Superior temporal gyrus (tissue), 1 donor: ENCODE measurements at regions not wholly inside any gene's neighbourhood (a gene's known extent, or its start where the extent isn't known, plus 50 kb on each side); places are given as distances from the start of the nearest gene placed in this dataset.

Experiments used
- DNase-seq: peaks from one replicate; pipeline ENCODE4 v3.0.0-alpha.2; 2016; ENCODE audit errors: extremely low spot score

DNA sequence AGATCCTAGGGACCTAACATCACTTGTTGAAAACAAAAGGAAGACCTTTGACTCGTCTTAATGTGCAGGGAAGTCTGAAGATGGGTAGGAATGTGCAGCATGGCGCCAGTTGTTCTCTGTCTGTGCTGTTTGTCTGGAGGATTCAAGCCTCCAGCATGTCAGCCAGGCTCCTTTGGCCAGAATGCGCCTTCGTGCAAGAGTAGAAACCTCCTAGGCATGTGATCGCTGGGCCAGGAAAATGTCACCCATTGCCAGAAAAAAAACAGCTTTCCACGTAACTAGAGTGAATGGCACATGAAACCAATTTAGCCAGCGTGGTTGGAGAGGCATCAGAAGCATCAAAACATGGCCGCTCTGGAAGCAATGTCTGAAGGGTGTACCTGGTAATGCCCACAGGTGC, 132.7 kb downstream of the EDN1 start:
- no peak for DNase-seq

DNA sequence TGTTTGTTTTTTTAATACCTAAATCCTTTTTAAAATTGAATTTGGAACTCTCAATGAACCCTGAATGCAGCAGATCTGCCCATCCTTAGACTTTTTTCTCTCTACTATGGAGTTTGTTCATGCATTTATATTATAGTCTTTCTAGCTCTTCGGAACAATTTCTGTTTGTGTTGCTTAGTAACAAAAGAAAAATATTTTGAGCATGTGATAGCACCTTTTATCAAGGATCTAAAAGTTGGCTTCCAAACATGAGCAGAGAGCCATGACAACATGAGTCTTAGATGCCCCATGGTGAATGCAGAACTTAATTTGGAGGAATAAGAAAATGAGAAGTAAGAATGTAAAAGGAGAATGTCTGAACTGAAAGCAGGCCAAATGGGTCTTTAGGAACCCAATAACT, 133.7 kb downstream of the EDN1 start:
- DNase-seq: no peak

DNA sequence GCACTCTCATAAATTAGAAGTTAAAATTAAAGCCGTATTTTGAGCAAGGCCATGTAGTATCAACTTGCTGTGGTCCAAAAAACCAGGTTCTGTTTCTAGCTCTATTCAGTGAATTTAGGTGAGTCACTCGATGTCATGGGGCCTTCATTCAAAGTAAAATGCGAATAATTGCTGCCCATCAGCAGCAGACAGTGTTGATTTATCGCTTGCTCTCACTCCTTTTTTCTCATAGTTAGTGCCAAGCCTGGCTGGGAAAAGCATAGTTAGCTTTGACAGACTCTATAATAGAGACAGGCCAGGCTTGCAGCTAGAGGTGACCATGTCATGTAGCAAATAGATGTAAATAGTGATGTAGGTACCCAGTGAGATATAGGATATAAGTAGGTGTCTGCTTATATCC, 136.0 kb downstream of the EDN1 start:
- DNase-seq: no peak

DNA sequence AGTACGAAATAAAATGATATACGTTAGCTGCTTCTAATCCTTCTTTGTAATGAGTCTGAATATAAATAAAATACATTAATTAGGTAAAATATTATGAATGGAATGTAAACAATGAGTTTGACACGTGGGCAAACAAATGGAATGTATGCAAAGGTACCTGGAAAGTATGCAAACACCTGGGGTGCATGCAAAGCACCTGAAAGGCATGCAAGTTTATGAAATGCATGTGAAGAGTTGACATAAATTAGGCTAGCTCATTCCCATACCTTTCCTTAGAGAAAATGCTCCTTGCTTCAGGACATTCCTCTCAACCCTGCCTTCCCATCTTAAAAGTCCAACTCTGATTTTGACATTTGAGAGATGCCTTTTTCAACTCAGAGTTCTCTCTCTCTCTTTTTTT, 140.9 kb downstream of the EDN1 start:
- no peak for DNase-seq

DNA sequence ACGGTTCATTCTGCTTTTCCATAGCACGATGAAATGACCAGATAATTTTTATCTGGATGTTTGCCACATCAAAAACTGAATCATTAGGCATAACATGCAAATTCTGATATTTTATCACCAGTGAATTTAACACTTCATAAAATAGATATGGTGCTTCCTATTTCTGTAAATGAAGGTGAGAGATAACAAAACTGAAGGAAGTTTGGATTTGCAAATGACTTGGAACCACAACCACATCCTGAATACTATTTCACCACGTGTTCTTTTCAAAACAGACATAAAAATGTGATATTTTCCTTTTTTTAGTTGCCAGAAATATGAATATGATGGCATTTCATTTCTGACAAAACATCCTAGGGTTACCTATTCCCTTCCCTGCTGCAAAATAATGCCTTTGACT, 146.1 kb downstream of the EDN1 start:
- no peak for DNase-seq

DNA sequence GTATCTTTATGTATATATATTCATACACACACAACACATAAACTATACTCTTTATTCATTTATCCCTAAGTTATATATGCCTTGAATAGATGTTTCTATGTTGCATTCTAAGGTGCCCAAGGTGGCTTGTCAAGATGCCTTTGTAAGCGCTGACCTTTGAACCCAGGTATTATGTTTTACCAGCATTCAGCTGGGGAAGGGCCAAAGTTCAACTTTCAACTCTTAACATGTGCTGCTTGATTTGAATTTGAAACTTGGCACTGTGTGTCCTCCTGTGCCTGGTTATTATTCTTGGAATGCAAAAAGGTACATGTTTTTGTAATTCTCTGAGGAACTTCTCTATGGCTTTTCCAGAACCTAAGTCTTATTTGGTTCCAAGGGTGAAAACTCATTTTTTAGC, 146.5 kb downstream of the EDN1 start:
- DNase-seq: no peak

DNA sequence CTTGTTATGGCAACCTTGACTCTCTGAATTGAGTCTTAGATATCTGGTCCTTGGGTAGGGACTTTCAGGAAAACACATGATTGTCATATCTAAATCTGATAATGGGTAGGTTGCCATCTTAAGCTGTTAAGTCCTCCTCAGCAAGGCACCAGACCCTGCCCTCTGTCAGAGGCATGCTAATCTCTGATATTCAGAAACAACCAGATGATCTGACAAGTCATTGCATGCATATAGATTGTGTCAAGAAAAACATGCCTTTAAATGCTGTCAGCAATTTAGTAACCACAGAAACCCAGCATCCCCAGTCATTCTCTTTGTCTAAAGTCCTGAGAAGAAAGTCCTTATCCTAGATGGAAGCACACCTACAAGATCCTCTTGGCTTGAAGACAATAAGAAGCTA, 149.1 kb downstream of the EDN1 start:
- no peak for DNase-seq

DNA sequence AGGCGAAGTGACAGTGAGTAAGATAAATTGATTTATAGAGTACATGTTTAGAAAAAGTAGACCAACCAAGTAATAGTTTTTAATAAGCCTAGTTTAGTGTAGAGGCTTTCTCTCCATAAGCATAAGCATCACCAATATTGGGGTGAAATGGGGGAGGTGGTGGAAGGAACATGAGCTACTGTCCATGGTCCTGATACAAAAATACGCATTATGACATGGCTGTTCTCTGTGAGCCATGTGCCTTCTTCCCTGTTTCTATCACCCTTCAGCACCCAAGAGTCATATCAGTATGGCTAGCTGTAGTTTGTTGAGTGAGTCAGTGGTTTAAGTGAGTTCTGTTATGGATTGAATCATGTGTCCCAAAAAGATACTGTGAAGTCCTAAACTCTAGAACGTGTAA, 150.8 kb downstream of the EDN1 start:
- no peak for DNase-seq

DNA sequence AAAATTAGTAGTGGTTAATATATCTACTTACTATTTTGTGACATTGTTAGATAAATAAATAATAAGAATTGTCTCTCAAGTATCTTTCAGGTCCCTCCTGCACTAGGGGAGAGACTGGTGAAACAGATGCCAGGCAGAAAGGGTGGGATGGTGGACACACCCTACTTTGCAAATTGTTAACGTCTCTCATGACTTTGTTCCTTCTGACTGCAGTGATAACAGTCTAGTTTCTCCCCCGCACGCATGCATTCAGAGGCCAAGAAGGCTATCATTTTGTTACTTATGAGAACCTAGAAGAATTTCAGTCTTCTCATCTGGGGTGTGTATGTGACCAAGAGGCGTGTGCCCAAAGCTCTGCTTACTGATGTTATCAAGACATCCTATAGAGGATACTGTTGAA, 152.3 kb downstream of the EDN1 start:
- no peak for DNase-seq

DNA sequence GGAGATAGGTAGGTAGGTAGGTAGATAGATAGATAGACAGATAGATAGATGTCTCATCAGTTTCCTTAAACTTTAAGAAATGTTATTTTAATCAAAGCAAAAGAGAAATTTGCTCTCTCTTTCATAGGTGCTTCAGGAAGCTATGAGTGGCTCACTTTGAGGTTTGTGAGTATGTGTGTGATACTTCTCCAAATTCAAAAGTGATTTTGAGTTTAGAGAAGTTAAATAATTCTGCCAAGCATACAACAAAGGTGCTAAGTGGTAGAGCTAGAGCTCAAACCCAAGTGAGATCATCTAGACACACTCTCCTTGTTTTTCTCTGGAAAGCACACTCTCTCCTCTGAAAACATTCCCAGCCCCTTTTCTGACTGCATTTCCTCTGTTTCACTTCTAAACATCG, 156.2 kb downstream of the EDN1 start:
- DNase-seq: no peak

DNA sequence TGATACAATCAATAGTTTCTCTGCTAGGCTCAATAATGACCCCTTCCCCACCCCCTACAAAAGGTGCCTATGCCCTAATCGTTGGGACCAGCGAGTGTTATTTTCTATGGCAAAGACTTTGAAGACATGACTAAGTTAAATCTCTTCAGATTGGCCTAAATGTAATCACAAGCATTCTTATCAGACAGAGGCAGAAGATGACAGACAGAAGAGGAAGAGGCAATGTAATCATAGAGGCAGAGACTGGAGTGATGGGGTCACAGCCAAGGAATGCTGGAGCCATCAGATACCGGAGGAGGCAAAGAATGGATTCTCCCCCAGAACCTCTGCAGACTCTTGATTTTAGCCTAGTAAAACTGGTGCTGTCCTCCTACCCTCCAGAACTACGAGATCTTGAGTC, 159.3 kb downstream of the EDN1 start:
- DNase-seq: no peak

DNA sequence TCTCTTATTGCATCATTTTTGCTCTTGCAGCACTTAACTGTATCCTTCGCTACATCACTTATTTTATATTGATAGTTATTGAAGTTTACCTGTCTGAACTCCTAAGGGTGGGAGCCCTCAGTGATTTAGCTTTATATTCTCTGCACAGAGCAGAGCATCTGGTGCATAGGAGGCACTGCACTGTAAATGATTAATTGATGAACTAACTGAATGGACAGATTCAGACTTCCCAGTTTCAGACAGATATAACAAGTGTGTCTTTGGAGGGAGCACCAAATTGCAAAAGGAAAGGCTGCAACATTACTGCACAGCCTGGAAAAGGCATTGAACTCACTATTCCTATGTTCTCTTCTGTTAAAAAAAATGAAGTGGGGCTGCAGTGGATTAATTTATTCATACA, 160.3 kb downstream of the EDN1 start:
- no peak for DNase-seq

DNA sequence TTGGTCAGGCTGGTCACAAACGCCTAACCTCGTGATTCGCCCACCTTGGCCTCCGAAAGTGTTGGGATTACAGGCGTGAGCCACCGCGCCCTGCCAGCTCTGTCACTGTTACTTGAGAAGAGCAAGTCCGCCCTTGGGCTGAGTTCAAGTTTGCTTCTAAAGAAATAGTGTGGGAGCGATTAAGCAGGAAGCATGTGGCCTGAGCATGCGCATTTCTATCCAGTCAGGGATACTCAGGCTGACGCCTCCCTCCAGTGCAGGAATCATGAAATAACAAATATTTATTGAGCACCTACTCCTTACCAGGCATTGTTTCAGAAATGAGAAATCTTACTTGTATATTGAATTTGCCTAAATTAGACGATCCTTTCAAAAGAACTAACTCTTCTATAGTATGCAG, 166.2 kb downstream of the EDN1 start:
- no peak for DNase-seq

DNA sequence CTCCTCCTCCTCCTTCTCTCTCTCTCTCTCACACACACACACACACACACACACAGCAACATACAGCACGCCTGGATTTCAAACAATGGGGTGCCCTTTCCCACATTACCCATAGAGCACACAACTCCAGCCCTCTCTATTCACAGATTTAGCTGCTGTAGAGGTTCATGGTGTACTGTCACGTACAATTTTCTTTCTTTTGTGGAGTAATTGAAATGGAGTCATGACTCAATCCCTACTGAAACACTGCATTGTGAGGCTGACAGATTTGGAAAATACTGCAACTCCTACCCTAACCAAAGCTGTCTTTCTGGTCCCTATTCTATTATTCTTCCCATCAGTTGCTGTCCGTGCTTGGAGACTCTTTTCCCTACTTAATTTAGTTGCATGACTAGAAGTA, 166.9 kb downstream of the EDN1 start:
- DNase-seq: no peak

DNA sequence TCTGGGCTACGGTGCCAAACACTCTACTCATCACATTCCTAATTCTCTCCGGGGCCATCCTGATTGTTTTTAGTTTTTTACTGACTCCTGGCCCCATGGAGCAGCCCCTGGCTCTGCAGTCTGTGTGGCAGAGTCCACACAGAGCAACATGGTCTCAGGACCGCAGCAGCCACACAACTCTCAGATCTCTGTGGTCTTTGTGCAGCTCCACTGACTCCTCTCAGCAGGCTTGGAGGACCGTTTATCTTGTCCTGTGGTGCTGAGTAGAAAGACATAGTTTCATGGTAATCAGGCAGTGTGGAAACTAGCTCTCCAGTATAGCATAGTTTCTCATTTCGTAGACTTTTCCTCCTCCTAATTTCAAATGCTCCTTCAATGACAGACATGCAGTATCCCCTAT, 168.4 kb downstream of the EDN1 start:
- DNase-seq: no peak

DNA sequence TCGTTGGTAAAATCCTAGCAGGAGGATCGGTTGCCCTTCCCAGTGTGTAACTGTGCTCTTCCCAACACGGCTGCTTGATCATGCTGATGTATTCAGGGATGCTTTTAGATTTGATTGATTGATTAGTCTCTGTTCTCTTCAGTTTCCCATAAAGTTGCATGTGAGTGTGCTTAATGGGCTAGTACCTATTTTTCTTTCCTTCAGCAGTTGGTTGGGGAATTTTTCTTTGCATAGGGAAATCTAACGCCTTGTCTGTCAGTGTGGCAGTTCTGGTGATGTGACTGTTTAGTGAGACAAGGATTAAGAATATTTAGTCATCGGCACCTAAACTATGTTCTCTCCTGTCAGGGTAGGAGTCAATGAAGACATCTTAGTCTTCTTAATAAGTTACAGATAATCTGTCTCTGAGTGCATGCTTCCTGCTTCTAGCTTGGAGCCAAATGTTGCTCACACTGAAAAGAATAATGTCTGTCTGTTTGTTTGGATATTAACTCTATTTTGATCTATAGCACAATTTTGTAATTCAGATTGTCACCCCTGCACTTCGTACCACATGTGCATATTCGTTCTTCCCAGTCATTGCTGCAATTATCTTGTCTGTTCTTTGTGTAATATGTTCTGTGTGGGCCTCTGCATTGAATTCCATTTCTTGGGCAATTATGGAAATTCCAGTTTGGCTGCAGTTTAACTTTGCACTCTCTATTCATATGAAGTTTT, 169.9 kb downstream of the EDN1 start:
- DNase-seq: no peak

DNA sequence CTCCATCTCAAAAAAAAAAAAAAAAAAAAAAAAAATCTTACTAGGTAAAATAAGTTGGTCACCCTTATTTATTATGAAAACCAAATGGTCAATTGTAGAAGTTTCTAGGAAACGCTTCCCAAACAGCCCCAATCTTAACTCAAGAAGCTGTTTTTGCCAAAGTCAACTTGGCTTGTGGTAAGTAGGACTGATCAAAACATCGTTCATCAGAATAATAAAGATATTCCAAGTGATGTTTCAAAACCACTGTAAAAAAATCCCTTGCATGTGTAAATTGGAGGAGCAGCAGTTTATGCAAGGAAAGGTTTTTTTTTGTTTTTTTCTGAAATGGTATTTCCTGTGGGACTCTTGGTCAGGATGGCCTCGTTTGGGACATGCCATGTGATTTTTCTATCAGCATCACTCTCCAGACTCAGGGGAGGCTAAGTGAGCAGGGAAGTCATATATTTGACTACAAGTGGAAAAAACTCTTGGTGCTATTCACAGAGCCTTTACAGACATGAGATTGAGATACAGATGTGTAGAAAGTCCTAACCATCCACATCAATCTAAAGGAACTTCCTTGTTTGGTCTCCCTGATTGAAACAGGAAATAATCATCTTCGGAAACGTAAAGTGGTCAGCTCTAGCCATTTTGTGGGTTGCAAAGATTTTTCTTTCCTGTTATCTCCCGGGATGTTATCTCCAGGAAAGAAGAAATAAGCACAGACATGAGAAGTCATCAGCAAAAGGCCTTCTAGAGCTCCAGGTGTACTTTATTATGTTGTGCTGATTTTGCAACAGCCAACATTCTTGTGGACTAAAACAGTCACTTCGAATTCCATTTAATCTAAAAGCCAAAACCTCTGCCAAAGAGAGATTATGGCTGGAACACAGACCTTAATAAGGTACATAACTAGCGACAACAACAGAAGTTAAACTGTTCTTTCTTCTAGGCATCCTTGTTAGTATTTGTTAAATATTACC, 177.8 kb downstream of the EDN1 start:
- no peak for DNase-seq

DNA sequence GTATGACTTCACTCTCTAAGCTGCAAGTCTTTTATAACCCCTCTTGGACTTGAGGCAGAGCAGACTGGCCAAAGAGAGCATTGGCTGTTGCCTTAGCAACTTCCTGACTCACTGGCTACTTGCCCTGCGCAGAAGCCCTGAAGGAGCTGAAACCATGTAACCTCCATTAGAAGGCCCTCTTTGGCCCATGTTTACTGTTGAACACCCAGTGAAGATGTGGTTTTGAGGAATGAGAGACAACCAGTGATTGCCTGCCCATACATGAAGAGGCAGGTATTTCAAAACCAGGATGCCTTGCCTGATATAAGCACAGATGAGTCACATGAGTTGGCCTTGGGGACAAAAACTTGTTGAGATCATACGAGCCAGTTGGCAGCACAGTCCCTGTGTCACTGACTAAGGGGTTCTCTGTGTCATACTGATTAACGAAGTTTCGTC, 182.5 kb downstream of the EDN1 start:
- DNase-seq: no peak

DNA sequence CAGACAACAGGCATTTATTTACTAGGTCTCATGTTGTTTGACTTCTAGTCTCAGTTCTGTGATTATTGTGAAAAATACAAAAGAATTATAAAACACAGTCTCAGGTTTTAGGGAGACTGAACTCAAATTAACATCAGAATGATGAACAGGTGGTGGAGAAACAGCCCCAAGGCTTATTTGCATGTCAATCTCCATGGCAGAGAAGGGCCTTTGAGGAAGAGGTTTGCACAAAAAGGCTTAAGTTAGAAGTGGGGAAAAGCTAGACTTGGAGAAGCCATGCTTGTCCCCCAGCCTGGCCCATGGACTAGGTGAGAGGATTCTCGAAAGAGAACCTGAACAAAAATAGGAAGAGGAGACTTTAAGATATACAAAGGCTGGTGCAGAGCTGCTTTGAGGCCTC, 183.3 kb downstream of the EDN1 start:
- DNase-seq: no peak

DNA sequence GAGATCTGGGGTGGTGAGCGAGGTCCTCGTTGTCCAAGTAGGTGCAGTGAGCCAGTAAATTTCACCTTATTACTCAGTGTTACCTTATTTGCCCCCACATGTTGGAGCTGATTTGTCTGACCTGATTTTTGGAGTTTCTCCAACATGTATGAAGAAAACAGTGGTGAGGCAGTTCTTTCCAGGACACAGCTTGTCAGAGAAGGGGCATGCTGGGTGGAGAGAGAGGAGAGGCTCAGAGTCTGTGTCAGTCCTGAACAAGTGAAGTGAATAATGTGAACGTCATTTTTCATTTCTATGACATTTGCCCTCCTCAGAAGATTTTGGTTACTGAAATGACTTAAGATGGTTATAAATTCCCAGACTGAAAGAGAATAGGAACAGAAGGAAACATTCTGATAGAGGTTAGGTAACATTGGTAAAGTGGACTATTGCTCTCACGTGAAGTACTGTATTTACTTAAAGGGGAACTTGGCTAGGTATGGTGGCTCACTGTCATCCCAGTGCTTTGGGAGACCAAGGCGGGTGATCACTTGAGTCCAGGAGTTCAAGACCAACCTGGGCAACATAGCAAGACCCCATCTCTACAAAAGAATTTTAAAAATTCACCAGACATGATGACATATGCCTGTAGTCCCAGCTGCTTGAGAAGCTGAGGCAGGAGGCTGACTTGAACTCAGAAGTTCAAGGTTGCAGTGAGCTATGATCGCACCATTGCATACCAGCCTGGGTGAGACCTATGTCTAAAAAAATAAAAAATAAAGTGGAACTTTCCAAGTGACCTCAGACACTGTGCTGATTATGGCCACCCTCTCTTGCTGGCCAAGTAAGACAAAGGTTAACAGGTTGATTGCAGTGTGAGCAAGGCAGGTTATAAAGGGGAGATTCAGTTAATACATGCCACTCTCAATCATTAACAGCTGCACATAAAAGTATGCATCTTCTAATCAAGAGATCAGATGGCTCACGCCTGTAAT, 184.3 kb downstream of the EDN1 start:
- no peak for DNase-seq

DNA sequence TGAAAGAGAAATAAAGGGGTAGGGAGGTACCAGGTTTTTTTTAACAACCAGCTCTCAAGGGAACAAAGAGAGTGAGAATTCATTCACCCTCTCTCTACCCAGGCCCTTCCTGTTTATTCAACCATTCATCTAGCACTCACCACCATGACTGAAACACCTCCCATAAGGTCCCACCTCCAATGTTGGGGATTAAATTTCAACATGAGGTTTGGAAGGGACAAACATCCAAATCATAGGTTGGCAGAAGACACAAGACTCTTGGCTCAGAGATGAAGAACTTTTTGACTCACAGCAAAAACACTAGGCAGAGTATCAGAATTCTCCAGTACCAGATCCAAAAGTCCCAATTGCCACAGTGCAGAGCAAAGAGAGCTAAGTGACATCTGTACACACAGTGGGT, 186.3 kb downstream of the EDN1 start:
- no peak for DNase-seq

DNA sequence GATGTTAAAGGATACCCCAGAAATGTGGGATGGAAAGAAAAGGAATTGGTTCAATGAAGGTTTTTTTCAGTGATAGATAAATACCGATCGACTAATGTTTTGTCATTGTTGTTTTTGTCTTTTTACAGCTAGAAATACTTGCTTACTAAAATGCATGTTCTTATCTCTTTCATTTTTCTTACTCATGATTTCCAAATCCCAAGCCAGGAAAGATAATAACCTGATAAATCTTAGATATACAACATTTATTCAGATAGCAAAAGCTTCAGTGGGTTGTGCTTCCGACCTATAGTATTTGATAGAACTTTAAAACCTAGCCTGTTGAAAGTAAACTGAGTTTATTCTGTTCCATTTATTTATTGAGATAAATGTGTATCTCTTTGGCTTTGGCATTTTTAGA, 187.5 kb downstream of the EDN1 start:
- no peak for DNase-seq
